IMR-90 (cell line): ENCODE measurements at regions not wholly inside any gene's neighbourhood (a gene's known extent, or its start where the extent isn't known, plus 50 kb on each side); places are given as distances from the start of the nearest gene placed in this dataset.
"Not testable (repeated sequence)": the region's sequence is repeated elsewhere in the genome, so short reads cannot be mapped to it uniquely, and the experiment has no call there.

ENCODE experiments used
- BHLHE40 ChIP-seq: fragments of 150-350 bp; IDR thresholded peaks from 2 replicates; pipeline ENCODE4 v1.6.1; 2016; ENCODE audit warnings: mild to moderate bottlenecking, low read depth, low read length
- CEBPB ChIP-seq: IDR thresholded peaks from 2 replicates; pipeline ENCODE4 v1.6.1; 2012; ENCODE audit warnings: low read depth, low read length, improper control_type of control experiment
- CHD1 ChIP-seq: IDR thresholded peaks from 2 replicates; pipeline ENCODE4 v1.6.1; 2012; ENCODE audit warnings: low read depth, low read length, improper control_type of control experiment
- MAFK ChIP-seq: IDR thresholded peaks from 2 replicates; pipeline ENCODE4 v1.6.1; 2012; ENCODE audit warnings: low read depth, low read length, improper control_type of control experiment
- MAZ ChIP-seq: IDR thresholded peaks from 2 replicates; pipeline ENCODE4 v1.6.1; 2012; ENCODE audit warnings: low read depth, mild to moderate bottlenecking, low read length, improper control_type of control experiment, moderate library complexity, borderline replicate concordance
- MXI1 ChIP-seq: IDR thresholded peaks from 2 replicates; pipeline ENCODE4 v1.6.1; 2012; ENCODE audit warnings: low read depth, mild to moderate bottlenecking, low read length, moderate library complexity, borderline replicate concordance
- POLR2A ChIP-seq: IDR thresholded peaks from 2 replicates; pipeline ENCODE4 v1.6.1; 2012; ENCODE audit warnings: mild to moderate bottlenecking, low read depth, low read length
- RAD21 ChIP-seq: IDR thresholded peaks from 2 replicates; pipeline ENCODE4 v1.6.1; 2012; ENCODE audit warnings: low read length, improper control_type of control experiment
- RFX5 ChIP-seq: IDR thresholded peaks from 2 replicates; pipeline ENCODE4 v1.8.0; 2012; ENCODE audit warnings: low read depth, mild to moderate bottlenecking, low read length, moderate library complexity
- SMC3 ChIP-seq: fragments of 150-350 bp; IDR thresholded peaks from 2 replicates; pipeline ENCODE4 v1.6.1; 2016; ENCODE audit warnings: low read depth, mild to moderate bottlenecking, antibody characterized with exemption, low read length, moderate library complexity
- TF ChIP-seq, protein P1 (sequence below): conservative IDR thresholded peaks from 2 replicates; pipeline ENCODE4 v1.5.1; 2012; ENCODE audit warnings: mild to moderate bottlenecking, low read depth, low read length, improper control_type of control experiment
- TF ChIP-seq, protein P2 (sequence below): fragments of 150-350 bp; IDR thresholded peaks from 2 replicates; pipeline ENCODE4 v1.6.1; 2017; ENCODE audit warnings: mild to moderate bottlenecking, antibody characterized with exemption, low read length, low read depth

DNA sequence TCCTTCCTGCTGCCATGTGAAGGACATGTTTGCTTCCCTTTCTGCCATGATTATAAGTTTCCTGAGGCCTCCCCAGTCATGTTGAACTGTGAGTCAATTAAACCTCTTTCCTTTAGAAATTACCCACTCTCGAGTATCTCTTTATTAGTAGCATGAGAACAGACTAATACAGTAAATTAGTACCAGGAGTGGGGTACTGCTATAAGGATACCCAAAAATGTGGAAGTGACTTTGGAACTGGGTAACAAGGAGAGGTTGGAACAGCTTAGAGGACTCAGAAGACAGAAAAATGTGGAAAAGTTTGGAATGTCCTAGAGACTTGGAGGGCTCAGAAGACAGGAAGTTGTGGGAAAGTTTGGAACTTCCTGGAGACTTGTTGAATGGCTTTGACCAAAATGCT lies 283.0 kb upstream of the DEPDC1 start:
- TF ChIP-seq POLR2A, MAZ, BHLHE40, SMC3, RAD21, MXI1, CEBPB, MAFK, CHD1, RFX5: not testable (repeated sequence)
- TF ChIP-seq, protein P1, sequence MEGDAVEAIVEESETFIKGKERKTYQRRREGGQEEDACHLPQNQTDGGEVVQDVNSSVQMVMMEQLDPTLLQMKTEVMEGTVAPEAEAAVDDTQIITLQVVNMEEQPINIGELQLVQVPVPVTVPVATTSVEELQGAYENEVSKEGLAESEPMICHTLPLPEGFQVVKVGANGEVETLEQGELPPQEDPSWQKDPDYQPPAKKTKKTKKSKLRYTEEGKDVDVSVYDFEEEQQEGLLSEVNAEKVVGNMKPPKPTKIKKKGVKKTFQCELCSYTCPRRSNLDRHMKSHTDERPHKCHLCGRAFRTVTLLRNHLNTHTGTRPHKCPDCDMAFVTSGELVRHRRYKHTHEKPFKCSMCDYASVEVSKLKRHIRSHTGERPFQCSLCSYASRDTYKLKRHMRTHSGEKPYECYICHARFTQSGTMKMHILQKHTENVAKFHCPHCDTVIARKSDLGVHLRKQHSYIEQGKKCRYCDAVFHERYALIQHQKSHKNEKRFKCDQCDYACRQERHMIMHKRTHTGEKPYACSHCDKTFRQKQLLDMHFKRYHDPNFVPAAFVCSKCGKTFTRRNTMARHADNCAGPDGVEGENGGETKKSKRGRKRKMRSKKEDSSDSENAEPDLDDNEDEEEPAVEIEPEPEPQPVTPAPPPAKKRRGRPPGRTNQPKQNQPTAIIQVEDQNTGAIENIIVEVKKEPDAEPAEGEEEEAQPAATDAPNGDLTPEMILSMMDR, result not testable (repeated sequence)
- TF ChIP-seq, protein P2, sequence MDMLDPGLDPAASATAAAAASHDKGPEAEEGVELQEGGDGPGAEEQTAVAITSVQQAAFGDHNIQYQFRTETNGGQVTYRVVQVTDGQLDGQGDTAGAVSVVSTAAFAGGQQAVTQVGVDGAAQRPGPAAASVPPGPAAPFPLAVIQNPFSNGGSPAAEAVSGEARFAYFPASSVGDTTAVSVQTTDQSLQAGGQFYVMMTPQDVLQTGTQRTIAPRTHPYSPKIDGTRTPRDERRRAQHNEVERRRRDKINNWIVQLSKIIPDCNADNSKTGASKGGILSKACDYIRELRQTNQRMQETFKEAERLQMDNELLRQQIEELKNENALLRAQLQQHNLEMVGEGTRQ, result not testable (repeated sequence)
